Lung (tissue), 12 donors: ENCODE measurements at regions not wholly inside any gene's neighbourhood (a gene's known extent, or its start where the extent isn't known, plus 50 kb on each side); places are given as distances from the start of the nearest gene placed in this dataset. TPM values are rescaled to one million over a fixed set of nuclear protein-coding genes. Genes with fewer than 3 reads are reported as not detected.

Experiments
- ATAC-seq: fragments of 200-7000 bp; cut with Tn5 transposase; one replicate; pipeline ENCODE4 v1.9.1; 2020; ENCODE audit warnings: moderate number of reproducible peaks; ENCODE audit not compliant: insufficient read depth, low FRiP score
- DNase-seq, 3 donors: peaks; one replicate each; pipeline ENCODE4 v3.0.0-alpha.2; 2013 to 2017
- H3K27ac ChIP-seq, 2 donors: one replicate each; pipeline ENCODE4 v1.5.1; 2013; ENCODE audit warnings: mild to moderate bottlenecking in 2 of 2, moderate library complexity in 2 of 2, control low read depth in 1 of 2, inconsistent platforms in 1 of 2, low read depth in 1 of 2, low read length in 1 of 2
- H3K27me3 ChIP-seq, 3 donors: one replicate each; pipeline ENCODE4 v1.5.1; 2013; ENCODE audit warnings: low read length in 2 of 3; ENCODE audit not compliant: control insufficient read depth in 3 of 3, insufficient read depth in 3 of 3
- H3K36me3 ChIP-seq, 4 donors: one replicate each; pipeline ENCODE4 v1.5.1; 2013; ENCODE audit warnings: low read length in 4 of 4, mild to moderate bottlenecking in 1 of 4, moderate library complexity in 1 of 4; ENCODE audit not compliant: control insufficient read depth in 4 of 4, insufficient read depth in 4 of 4
- H3K4me1 ChIP-seq, 5 donors: one replicate each; pipeline ENCODE4 v1.5.1; 2013; ENCODE audit warnings: low read length in 5 of 5, mild to moderate bottlenecking in 2 of 5, moderate library complexity in 1 of 5; ENCODE audit not compliant: control insufficient read depth in 5 of 5, insufficient read depth in 5 of 5
- H3K4me3 ChIP-seq: one replicate; pipeline ENCODE4 v1.5.1; 2013; ENCODE audit warnings: mild to moderate bottlenecking, control low read depth, moderate library complexity
- H3K9ac ChIP-seq, 2 donors: one replicate each; pipeline ENCODE4 v1.5.1; 2013; ENCODE audit warnings: low read length in 2 of 2, control low read depth in 1 of 2; ENCODE audit not compliant: insufficient read depth in 1 of 2
- H3K9me3 ChIP-seq, 4 donors: one replicate each; pipeline ENCODE4 v1.5.1; 2013; ENCODE audit warnings: low read length in 3 of 4, mild to moderate bottlenecking in 1 of 4, moderate library complexity in 1 of 4; ENCODE audit not compliant: control insufficient read depth in 4 of 4, insufficient read depth in 3 of 4
- CTCF ChIP-seq: IDR thresholded peaks from 2 replicates; pipeline ENCODE4 v1.5.1; 2012; ENCODE audit warnings: mild to moderate bottlenecking; ENCODE audit errors: control extremely low read depth, extremely low read depth
- WGBS, 2 donors: extraction: QIAGEN DNeasy Blood & Tissue Kit; methylation state at CpG; one replicate each; pipeline ENCODE4 v1.1.7; 2013; 5-methylcytosine and 5-hydroxymethylcytosine counted together
- small RNA-seq: library from RNA; depleted of rRNA; stranded (forward); fragments of <200 nt; gene quantifications from one replicate; pipeline ENCODE3, GENCODE V24; 2014; ENCODE audit warnings: low replicate concordance
- donor health status: control.
- donor health status: control.
- donor health status: Bipolar disorder and iron deficiency.
- donor health status: healthy.
- donor health status: DM: yes; HTN: yes; CAD: no.

GRCh38 chr14:25103271-25103670, 53.3 kb upstream of the STXBP6 start:
- WGBS, 2 donors, result 39 to 73% methylated on average over 4 of the region's 4 CpGs
- TF ChIP-seq CTCF, result no peak

GRCh38 chr14:25102788-25103187, 52.8 kb upstream of the STXBP6 start:
- H3K36me3 ChIP-seq, result no peaks in the 10 kb centered on the region
- H3K27me3 ChIP-seq, result no peaks in the 10 kb centered on the region
- H3K4me1 ChIP-seq, result peaks cover 0 to 4% (median 0%) of the 10 kb centered on the region in 5 donors
- H3K9me3 ChIP-seq, result no peaks in the 10 kb centered on the region
- H3K9ac ChIP-seq, result no peak overlapping the region
- 93 to 98% methylated on average over 1 of the region's 1 CpG for WGBS, 2 donors
- H3K27ac ChIP-seq, result no peak overlapping the region
- DNase-seq, result no peak
- no peak for ATAC-seq
- TF ChIP-seq CTCF, result no peak
- no peak overlapping the region for H3K4me3 ChIP-seq

More at GRCh38 chr14:25103271-25103670, 53.3 kb upstream of the STXBP6 start:
- Histone ChIP-seq H3K4me1 (peaks cover 0 to 4% (median 0%) of the 10 kb centered on the region in 5 donors), H3K27me3 (no peaks in the 10 kb centered on the region), H3K9ac (no peak overlapping the region), H3K9me3 (no peaks in the 10 kb centered on the region), H3K4me3 (no peak overlapping the region), H3K36me3 (no peaks in the 10 kb centered on the region), H3K27ac (no peak overlapping the region)
- ATAC-seq (no peak), DNase-seq (peak in 2 of 3 donors; percentile 28 to 61)

- H3K36me3 ChIP-seq, result no peaks in the 10 kb centered on the region
- no peak for DNase-seq
- H3K4me1 ChIP-seq, result peaks cover 0 to 4% (median 0%) of the 10 kb centered on the region in 5 donors
- no peak for ATAC-seq
- H3K9ac ChIP-seq, result no peak overlapping the region
- no peak for TF ChIP-seq CTCF
- H3K9me3 ChIP-seq, result no peaks in the 10 kb centered on the region
- H3K27me3 ChIP-seq, result no peaks in the 10 kb centered on the region
- H3K27ac ChIP-seq, result no peak overlapping the region
- H3K4me3 ChIP-seq, result no peak overlapping the region
- WGBS, 2 donors, result 42 to 70% methylated on average over 2 of the region's 2 CpGs
These were observed 51.3 kb upstream of the STXBP6 start for GRCh38 chr14:25101276-25101675.

Small RNAs in the stretch of these regions (small RNA-seq; reads per million reads assigned to genes)
- gene HMGN2P6, result not detected
